Mesothelial cell of epicardium (in vitro differentiated cells): ENCODE measurements at regions not wholly inside any gene's neighbourhood (a gene's known extent, or its start where the extent isn't known, plus 50 kb on each side); places are given as distances from the start of the nearest gene placed in this dataset.
"Not testable (repeated sequence)": the region's sequence is repeated elsewhere in the genome, so short reads cannot be mapped to it uniquely, and the experiment has no call there.

Source experiments
- DNase-seq, 2 experiments: peaks; one replicate each; pipeline ENCODE4 v3.0.0; 2021; ENCODE audit warnings: low spot score in 2 of 2; ENCODE audit not compliant: unreplicated experiment in 2 of 2
- H3K27ac Mint-ChIP-seq: 2 replicates; pipeline ENCODE4 v1.8.0; 2021; ENCODE audit warnings: mixed read lengths
- H3K27me3 Mint-ChIP-seq: 2 replicates; pipeline ENCODE4 v1.8.0; 2021; ENCODE audit warnings: low read depth, mixed read lengths
- H3K36me3 Mint-ChIP-seq: 2 replicates; pipeline ENCODE4 v1.8.0; 2021; ENCODE audit warnings: mixed read lengths
- H3K4me1 Mint-ChIP-seq: 2 replicates; pipeline ENCODE4 v1.8.0; 2021; ENCODE audit warnings: mixed read lengths
- H3K4me3 Mint-ChIP-seq: 2 replicates; pipeline ENCODE4 v1.8.0; 2021; ENCODE audit warnings: mild to moderate bottlenecking, moderate library complexity, mixed read lengths
- H3K9me3 Mint-ChIP-seq: 2 replicates; pipeline ENCODE4 v1.8.0; 2021; ENCODE audit warnings: mixed read lengths
- CTCF ChIP-seq: fragments of 200-600 bp; sonication (generic); IDR thresholded peaks from one replicate; pipeline ENCODE4 v1.5.0; 2021; ENCODE audit warnings: antibody characterized with exemption; ENCODE audit not compliant: unreplicated experiment

GRCh38 chr6:112933947-112934346 is 586.8 kb downstream of the RFPL4B start:
- DNase-seq: no peak
- peaks cover 16% of the 10 kb centered on the region for H3K4me1 Mint-ChIP-seq
- no peaks in the 10 kb centered on the region for H3K27me3 Mint-ChIP-seq
- no peaks in the 10 kb centered on the region for H3K36me3 Mint-ChIP-seq
- H3K4me3 Mint-ChIP-seq: no peak overlapping the region
- no peak for TF ChIP-seq CTCF
- no peak overlapping the region for H3K27ac Mint-ChIP-seq
- no peaks in the 10 kb centered on the region for H3K9me3 Mint-ChIP-seq

GRCh38 chr6:112934433-112935327 is 587.5 kb downstream of the RFPL4B start:
- Mint-ChIP-seq H3K9me3 (no peaks in the 10 kb centered on the region), H3K36me3 (no peaks in the 10 kb centered on the region), H3K4me1 (peaks cover 20% of the 10 kb centered on the region), H3K27me3 (no peaks in the 10 kb centered on the region), H3K27ac (no peak overlapping the region), H3K4me3 (no peak overlapping the region)
- DNase-seq: no peak
- TF ChIP-seq CTCF: no peak

GRCh38 chr6:112935402-112936078 is 588.4 kb downstream of the RFPL4B start:
- Mint-ChIP-seq H3K27me3 (no peaks in the 10 kb centered on the region), H3K9me3 (no peaks in the 10 kb centered on the region), H3K4me1 (peaks cover 25% of the 10 kb centered on the region), H3K36me3 (no peaks in the 10 kb centered on the region), H3K4me3 (no peak overlapping the region), H3K27ac (no peak overlapping the region)
- no peak for TF ChIP-seq CTCF
- no peak for DNase-seq

- H3K27ac Mint-ChIP-seq: no peak overlapping the region
- peaks cover 25% of the 10 kb centered on the region for H3K4me1 Mint-ChIP-seq
- DNase-seq: no peak
- no peak overlapping the region for H3K4me3 Mint-ChIP-seq
- H3K27me3 Mint-ChIP-seq: no peaks in the 10 kb centered on the region
- TF ChIP-seq CTCF: no peak
- no peaks in the 10 kb centered on the region for H3K36me3 Mint-ChIP-seq
- no peaks in the 10 kb centered on the region for H3K9me3 Mint-ChIP-seq
Measured at GRCh38 chr6:112936079-112936472, 588.9 kb downstream of the RFPL4B start.

GRCh38 chr6:112936504-112936903 is 589.4 kb downstream of the RFPL4B start:
- no peaks in the 10 kb centered on the region for H3K36me3 Mint-ChIP-seq
- no peak for TF ChIP-seq CTCF
- no peaks in the 10 kb centered on the region for H3K27me3 Mint-ChIP-seq
- H3K4me1 Mint-ChIP-seq: peaks cover 26% of the 10 kb centered on the region
- H3K27ac Mint-ChIP-seq: no peak overlapping the region
- no peak overlapping the region for H3K4me3 Mint-ChIP-seq
- no peaks in the 10 kb centered on the region for H3K9me3 Mint-ChIP-seq
- no peak for DNase-seq

GRCh38 chr6:112937690-112938089 is 590.6 kb downstream of the RFPL4B start:
- not testable (repeated sequence) for DNase-seq, H3K4me3 Mint-ChIP-seq, H3K27ac Mint-ChIP-seq, H3K9me3 Mint-ChIP-seq, H3K36me3 Mint-ChIP-seq, H3K27me3 Mint-ChIP-seq
- H3K4me1 Mint-ChIP-seq: peaks cover 22% of the 10 kb centered on the region
